ENCODE measurements at regions not wholly inside any gene's neighbourhood (a gene's known extent, or its start where the extent isn't known, plus 50 kb on each side); places are given as distances from the start of the nearest gene placed in this dataset.

DNA sequence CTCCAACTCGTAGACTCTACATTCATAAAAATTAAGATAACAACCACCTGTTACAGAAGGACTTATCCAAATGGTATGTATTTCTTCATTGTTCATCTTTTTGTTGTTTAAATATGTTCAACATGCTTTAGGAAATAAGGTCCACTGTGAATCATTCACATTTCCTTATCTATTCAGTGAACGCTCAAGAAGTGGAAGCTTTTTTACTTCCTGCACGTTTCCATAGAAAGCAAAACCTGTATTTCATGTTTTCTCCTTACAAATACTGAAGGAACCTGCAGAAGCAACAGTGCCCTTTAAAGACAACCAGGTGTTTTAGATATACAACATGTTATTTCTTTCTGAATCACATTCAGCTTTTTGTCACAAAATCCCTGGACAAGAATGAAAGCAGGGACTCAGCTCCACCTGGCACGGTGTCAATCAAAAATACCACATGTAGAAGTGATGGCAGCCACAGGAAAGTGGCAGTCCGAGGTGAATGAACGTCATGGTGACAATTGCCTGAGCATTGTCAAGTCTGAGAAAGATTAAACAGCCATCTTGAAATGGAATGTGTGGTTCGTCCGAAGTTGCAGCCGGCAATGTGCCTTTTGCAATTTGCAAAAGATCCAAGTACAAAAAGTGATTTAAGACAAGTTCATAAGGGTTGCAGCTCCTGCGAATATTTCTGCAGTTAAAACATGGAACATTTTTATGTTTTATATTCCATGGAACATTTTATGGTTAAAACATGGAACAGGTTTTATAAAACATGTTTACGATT, 66.7 kb upstream of the RIPOR2 start:
- no peak overlapping the region for H3K4me3 ChIP-seq (ENCODE audit: low read depth in 1 of 2, low read length in 1 of 2)
- no peaks in the 10 kb centered on the region for H3K9me3 ChIP-seq
- H3K27me3 ChIP-seq: no peaks in the 10 kb centered on the region
- TF ChIP-seq, protein P1, sequence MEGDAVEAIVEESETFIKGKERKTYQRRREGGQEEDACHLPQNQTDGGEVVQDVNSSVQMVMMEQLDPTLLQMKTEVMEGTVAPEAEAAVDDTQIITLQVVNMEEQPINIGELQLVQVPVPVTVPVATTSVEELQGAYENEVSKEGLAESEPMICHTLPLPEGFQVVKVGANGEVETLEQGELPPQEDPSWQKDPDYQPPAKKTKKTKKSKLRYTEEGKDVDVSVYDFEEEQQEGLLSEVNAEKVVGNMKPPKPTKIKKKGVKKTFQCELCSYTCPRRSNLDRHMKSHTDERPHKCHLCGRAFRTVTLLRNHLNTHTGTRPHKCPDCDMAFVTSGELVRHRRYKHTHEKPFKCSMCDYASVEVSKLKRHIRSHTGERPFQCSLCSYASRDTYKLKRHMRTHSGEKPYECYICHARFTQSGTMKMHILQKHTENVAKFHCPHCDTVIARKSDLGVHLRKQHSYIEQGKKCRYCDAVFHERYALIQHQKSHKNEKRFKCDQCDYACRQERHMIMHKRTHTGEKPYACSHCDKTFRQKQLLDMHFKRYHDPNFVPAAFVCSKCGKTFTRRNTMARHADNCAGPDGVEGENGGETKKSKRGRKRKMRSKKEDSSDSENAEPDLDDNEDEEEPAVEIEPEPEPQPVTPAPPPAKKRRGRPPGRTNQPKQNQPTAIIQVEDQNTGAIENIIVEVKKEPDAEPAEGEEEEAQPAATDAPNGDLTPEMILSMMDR (IDR thresholded peaks at IDR 0.05): no peak
- H3K27ac ChIP-seq: no peak overlapping the region
- H3K36me3 ChIP-seq: no peaks in the 10 kb centered on the region
- H3K4me1 ChIP-seq (ENCODE audit: control insufficient read depth in 1 of 2, insufficient read depth in 1 of 2, low read depth in 1 of 2, low read length in 1 of 2): peaks cover 68 to 73% of the 10 kb centered on the region in 2 experiments

DNA sequence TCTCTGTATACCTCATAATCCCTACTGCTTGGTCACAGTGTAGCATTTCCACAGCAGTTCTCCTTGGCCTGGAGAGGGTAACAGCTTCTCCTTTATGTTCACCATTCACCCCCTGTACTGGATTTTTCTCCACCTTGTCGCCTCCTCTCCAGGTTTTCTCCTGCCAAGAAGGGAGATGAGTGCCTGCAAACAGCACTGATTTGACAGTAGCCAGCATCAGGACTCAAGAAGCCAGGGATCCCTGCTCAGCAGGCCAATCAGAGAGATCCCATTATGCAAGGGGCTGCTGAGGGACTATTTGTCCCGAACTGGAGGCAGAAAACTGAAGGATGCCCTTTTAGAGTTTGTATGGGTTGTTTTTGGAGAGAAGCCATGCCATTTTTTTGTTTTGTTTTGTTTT, 68.6 kb upstream of the RIPOR2 start:
- no peaks in the 10 kb centered on the region for H3K27me3 ChIP-seq
- H3K4me1 ChIP-seq (ENCODE audit: control insufficient read depth in 1 of 2, insufficient read depth in 1 of 2, low read depth in 1 of 2, low read length in 1 of 2): peaks cover 74 to 75% of the 10 kb centered on the region in 2 experiments
- H3K27ac ChIP-seq: peak overlapping the region; percentile 33
- no peak overlapping the region for H3K4me3 ChIP-seq (ENCODE audit: low read depth in 1 of 2, low read length in 1 of 2)
- H3K36me3 ChIP-seq: no peaks in the 10 kb centered on the region
- H3K9me3 ChIP-seq: no peaks in the 10 kb centered on the region
- TF ChIP-seq, protein P1 (IDR thresholded peaks at IDR 0.05): no peak

DNA sequence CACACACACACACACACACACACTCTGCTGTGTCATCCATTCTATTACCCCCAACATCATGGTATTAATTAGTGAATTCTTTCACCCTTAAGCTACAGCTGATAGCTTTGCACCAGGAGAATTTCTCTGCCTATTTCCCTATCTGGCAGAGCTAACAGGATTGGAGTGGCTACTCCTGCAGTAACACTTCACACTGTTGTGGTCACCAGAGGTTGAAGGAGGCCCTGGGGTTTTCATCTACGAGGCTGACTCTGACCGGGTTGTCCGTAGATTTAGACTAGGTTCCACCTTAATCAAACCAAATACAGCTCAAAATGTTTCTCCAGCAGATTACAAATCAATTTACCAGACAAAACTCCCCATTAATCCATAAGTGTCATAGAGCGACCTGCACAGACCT, 69.2 kb upstream of the RIPOR2 start:
- no peak overlapping the region for H3K4me3 ChIP-seq (ENCODE audit: low read depth in 1 of 2, low read length in 1 of 2)
- TF ChIP-seq, protein P1 (IDR thresholded peaks at IDR 0.05): no peak
- H3K36me3 ChIP-seq: no peaks in the 10 kb centered on the region
- H3K27me3 ChIP-seq: no peaks in the 10 kb centered on the region
- peaks cover 75 to 77% of the 10 kb centered on the region in 2 experiments for H3K4me1 ChIP-seq (ENCODE audit: control insufficient read depth in 1 of 2, insufficient read depth in 1 of 2, low read depth in 1 of 2, low read length in 1 of 2)
- peak overlapping the region; percentile 17 for H3K27ac ChIP-seq
- no peaks in the 10 kb centered on the region for H3K9me3 ChIP-seq

DNA sequence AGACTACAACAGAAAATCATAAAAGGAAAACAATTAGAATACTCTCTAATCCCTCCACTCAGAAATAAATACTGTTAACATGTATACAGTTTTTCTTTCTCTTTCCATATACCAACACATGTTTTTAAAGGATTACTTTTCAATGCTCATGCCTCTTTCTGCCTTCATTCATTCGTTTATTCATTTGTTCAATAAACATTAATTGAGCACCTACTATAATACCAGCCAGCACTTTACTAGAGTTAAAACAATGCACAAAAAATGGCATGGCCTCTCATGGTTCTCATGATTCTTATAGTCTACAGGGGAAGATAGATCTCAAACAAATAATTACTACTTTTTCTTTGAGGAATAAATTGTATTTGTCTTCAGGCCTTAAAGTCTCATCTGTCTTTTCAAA, 70.3 kb upstream of the RIPOR2 start:
- TF ChIP-seq, protein P1 (IDR thresholded peaks at IDR 0.05): no peak
- no peaks in the 10 kb centered on the region for H3K27me3 ChIP-seq
- H3K36me3 ChIP-seq: no peaks in the 10 kb centered on the region
- no peaks in the 10 kb centered on the region for H3K9me3 ChIP-seq
- peak overlapping the region; percentile 84 for H3K27ac ChIP-seq
- H3K4me1 ChIP-seq (ENCODE audit: control insufficient read depth in 1 of 2, insufficient read depth in 1 of 2, low read depth in 1 of 2, low read length in 1 of 2): peaks cover 76 to 77% of the 10 kb centered on the region in 2 experiments
- peak overlapping the region; percentile 37 to 51 for H3K4me3 ChIP-seq (ENCODE audit: low read depth in 1 of 2, low read length in 1 of 2)

DNA sequence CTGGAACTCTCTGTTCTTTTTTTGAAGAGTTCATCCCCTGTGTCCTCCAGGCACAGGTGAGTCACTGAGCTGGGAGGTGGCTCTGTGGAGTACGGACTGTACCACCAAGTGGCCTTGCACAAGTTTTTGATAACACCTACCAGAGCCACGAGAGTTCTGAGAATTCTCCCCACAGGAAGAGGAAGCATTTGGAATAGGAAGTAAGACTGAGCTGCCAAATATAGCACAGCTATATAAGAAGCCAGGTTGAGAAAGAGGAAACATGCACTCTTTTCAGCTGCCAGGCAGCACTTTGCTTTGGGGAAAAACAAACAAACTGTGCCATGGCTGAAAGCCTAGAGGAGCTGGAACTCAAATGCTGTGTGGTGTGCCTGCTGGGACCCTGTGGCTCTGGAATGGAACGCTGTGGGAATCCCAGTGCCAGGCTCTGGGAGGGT, 70.8 kb upstream of the RIPOR2 start:
- Histone ChIP-seq H3K27me3 (no peaks in the 10 kb centered on the region), H3K4me1 (ENCODE audit: control insufficient read depth in 1 of 2, insufficient read depth in 1 of 2, low read depth in 1 of 2, low read length in 1 of 2) (peaks cover 76 to 77% of the 10 kb centered on the region in 2 experiments), H3K36me3 (no peaks in the 10 kb centered on the region), H3K9me3 (no peaks in the 10 kb centered on the region), H3K4me3 (ENCODE audit: low read depth in 1 of 2, low read length in 1 of 2) (peak overlapping the region; percentile 37 to 51), H3K27ac (peak overlapping the region; percentile 84)
- TF ChIP-seq, protein P1 (IDR thresholded peaks at IDR 0.05): no peak

All from neutrophil (primary cell).